ENCODE measurements at regions not wholly inside any gene's neighbourhood (a gene's known extent, or its start where the extent isn't known, plus 50 kb on each side); places are given as distances from the start of the nearest gene placed in this dataset.
A peak's percentile ranks its signal among the peaks of the same experiment; 100 is the strongest.

DNA sequence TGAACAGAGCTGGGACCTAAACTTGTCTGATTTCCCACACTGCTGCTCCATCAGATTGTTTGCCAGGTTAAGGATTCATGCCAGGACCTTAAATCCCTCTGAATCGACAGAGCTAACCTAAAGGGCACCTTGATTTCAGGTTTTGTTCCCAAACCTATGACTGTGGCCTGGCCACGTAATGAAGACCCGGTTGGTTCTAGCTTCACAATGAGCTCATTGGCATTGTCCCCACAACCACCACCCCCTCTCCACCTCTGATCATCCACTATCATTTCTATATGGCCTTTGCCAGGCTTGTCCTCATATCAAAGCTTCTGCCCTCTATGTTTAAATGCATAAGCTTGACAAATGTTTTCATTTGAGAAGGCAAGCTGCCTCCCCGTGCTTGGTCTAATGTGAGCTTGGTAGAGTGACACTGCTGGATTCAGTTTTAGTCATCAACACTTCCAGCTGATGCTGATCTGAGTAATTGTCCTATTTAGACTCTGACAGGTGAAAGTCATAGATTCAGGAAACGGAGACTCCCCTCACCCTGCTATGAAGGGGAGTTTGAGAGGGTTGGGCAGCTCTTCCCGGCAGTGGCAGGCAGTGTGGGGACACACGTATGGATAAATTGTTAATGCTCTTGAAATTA is 407.1 kb upstream of the CFAP20DC start:
- TF ChIP-seq SMC3 (conservative IDR thresholded peaks at IDR 0.05; ENCODE audit: poor library complexity): no peak
- no peak for TF ChIP-seq EZH2 (IDR thresholded peaks at IDR 0.05; ENCODE audit: borderline replicate concordance, insufficient read depth, low read length, poor library complexity, severe bottlenecking)
- TF ChIP-seq, protein P1, sequence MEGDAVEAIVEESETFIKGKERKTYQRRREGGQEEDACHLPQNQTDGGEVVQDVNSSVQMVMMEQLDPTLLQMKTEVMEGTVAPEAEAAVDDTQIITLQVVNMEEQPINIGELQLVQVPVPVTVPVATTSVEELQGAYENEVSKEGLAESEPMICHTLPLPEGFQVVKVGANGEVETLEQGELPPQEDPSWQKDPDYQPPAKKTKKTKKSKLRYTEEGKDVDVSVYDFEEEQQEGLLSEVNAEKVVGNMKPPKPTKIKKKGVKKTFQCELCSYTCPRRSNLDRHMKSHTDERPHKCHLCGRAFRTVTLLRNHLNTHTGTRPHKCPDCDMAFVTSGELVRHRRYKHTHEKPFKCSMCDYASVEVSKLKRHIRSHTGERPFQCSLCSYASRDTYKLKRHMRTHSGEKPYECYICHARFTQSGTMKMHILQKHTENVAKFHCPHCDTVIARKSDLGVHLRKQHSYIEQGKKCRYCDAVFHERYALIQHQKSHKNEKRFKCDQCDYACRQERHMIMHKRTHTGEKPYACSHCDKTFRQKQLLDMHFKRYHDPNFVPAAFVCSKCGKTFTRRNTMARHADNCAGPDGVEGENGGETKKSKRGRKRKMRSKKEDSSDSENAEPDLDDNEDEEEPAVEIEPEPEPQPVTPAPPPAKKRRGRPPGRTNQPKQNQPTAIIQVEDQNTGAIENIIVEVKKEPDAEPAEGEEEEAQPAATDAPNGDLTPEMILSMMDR (IDR thresholded peaks at IDR 0.05; ENCODE audit: poor library complexity, severe bottlenecking): no peak
- TF ChIP-seq, protein P2, sequence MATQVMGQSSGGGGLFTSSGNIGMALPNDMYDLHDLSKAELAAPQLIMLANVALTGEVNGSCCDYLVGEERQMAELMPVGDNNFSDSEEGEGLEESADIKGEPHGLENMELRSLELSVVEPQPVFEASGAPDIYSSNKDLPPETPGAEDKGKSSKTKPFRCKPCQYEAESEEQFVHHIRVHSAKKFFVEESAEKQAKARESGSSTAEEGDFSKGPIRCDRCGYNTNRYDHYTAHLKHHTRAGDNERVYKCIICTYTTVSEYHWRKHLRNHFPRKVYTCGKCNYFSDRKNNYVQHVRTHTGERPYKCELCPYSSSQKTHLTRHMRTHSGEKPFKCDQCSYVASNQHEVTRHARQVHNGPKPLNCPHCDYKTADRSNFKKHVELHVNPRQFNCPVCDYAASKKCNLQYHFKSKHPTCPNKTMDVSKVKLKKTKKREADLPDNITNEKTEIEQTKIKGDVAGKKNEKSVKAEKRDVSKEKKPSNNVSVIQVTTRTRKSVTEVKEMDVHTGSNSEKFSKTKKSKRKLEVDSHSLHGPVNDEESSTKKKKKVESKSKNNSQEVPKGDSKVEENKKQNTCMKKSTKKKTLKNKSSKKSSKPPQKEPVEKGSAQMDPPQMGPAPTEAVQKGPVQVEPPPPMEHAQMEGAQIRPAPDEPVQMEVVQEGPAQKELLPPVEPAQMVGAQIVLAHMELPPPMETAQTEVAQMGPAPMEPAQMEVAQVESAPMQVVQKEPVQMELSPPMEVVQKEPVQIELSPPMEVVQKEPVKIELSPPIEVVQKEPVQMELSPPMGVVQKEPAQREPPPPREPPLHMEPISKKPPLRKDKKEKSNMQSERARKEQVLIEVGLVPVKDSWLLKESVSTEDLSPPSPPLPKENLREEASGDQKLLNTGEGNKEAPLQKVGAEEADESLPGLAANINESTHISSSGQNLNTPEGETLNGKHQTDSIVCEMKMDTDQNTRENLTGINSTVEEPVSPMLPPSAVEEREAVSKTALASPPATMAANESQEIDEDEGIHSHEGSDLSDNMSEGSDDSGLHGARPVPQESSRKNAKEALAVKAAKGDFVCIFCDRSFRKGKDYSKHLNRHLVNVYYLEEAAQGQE (IDR thresholded peaks at IDR 0.05; ENCODE audit: borderline replicate concordance): no peak
- TF ChIP-seq POLR2AphosphoS5 (IDR thresholded peaks at IDR 0.05): peak; percentile 60
- peak; percentile 63 for TF ChIP-seq EP300 (conservative IDR thresholded peaks at IDR 0.05; ENCODE audit: poor library complexity, severe bottlenecking)

Measured in neural cell (in vitro differentiated cells).